WTC11 (cell line): ENCODE measurements at regions not wholly inside any gene's neighbourhood (a gene's known extent, or its start where the extent isn't known, plus 50 kb on each side); places are given as distances from the start of the nearest gene placed in this dataset.
"Not testable (repeated sequence)": the region's sequence is repeated elsewhere in the genome, so short reads cannot be mapped to it uniquely, and the experiment has no call there.

Experiments
- CREB1 ChIP-seq: sonication (generic); formaldehyde crosslinking; IDR thresholded peaks from 2 replicates; pipeline ENCODE4 v1.8.0; 2023; ENCODE audit warnings: mild to moderate bottlenecking, missing genetic modification reagents
- CTCF ChIP-seq: fragments of 200-600 bp; IDR thresholded peaks from 2 replicates; pipeline ENCODE4 v1.8.0; 2022; ENCODE audit warnings: antibody characterized with exemption
- NR1H2 ChIP-seq: sonication (generic); formaldehyde crosslinking; IDR thresholded peaks from 2 replicates; pipeline ENCODE4 v1.9.0; 2021; ENCODE audit warnings: mild to moderate bottlenecking, moderate library complexity, missing genetic modification reagents
- STAT6 ChIP-seq: sonication (generic); formaldehyde crosslinking; conservative IDR thresholded peaks from 2 replicates; pipeline ENCODE4 v1.8.1; 2023; ENCODE audit warnings: mild to moderate bottlenecking, low read depth, missing genetic modification reagents, moderate library complexity
- USF2 ChIP-seq: sonication (generic); formaldehyde crosslinking; IDR thresholded peaks from 2 replicates; pipeline ENCODE4 v1.8.1; 2023; ENCODE audit warnings: mild to moderate bottlenecking, missing genetic modification reagents, moderate library complexity
- ZBTB43 ChIP-seq: sonication (generic); formaldehyde crosslinking; IDR thresholded peaks from 2 replicates; pipeline ENCODE4 v1.8.1; 2023; ENCODE audit warnings: mild to moderate bottlenecking, missing genetic modification reagents

GRCh38 chr1:223920805-223921204, 75.1 kb upstream of the TP53BP2 start:
- TF ChIP-seq NR1H2 (CRISPR knock-in tag); CREB1 (CRISPR knock-in tag); STAT6 (CRISPR knock-in tag); CTCF; ZBTB43; USF2 (CRISPR knock-in tag): not testable (repeated sequence)
